ENCODE measurements at regions not wholly inside any gene's neighbourhood (a gene's known extent, or its start where the extent isn't known, plus 50 kb on each side); places are given as distances from the start of the nearest gene placed in this dataset.

- TF ChIP-seq CTCF (IDR thresholded peaks at IDR 0.05; ENCODE audit: low read depth, low read length) = no peak
These were observed 145.3 kb upstream of the TBX20 start for GRCh38 chr7:35399216-35399615.

GRCh38 chr7:35398518-35398917 is 144.6 kb upstream of the TBX20 start:
- TF ChIP-seq CTCF (IDR thresholded peaks at IDR 0.05; ENCODE audit: low read depth, low read length) = no peak
- H3K4me3 ChIP-seq (ENCODE audit: low read depth, low read length) = no peak overlapping the region

More at GRCh38 chr7:35399216-35399615, 145.3 kb upstream of the TBX20 start:
- H3K4me3 ChIP-seq (ENCODE audit: low read depth, low read length) = no peak overlapping the region

GRCh38 chr7:35390146-35390545 is 136.2 kb upstream of the TBX20 start:
- TF ChIP-seq CTCF (IDR thresholded peaks at IDR 0.05; ENCODE audit: low read depth, low read length) = no peak
- no peak overlapping the region for H3K4me3 ChIP-seq (ENCODE audit: low read depth, low read length)

GRCh38 chr7:35389636-35390035 is 135.7 kb upstream of the TBX20 start:
- TF ChIP-seq CTCF (IDR thresholded peaks at IDR 0.05; ENCODE audit: low read depth, low read length) = no peak
- H3K4me3 ChIP-seq (ENCODE audit: low read depth, low read length) = no peak overlapping the region

- TF ChIP-seq CTCF (IDR thresholded peaks at IDR 0.05; ENCODE audit: low read depth, low read length) = no peak
- no peak overlapping the region for H3K4me3 ChIP-seq (ENCODE audit: low read depth, low read length)
These were observed 133.2 kb upstream of the TBX20 start for GRCh38 chr7:35386816-35387706.

- H3K4me3 ChIP-seq (ENCODE audit: low read depth, low read length) = no peak overlapping the region
- TF ChIP-seq CTCF (IDR thresholded peaks at IDR 0.05; ENCODE audit: low read depth, low read length) = no peak
These were observed 132.3 kb upstream of the TBX20 start for GRCh38 chr7:35386082-35386815.
